HG02759 (cell line): ENCODE measurements at regions not wholly inside any gene's neighbourhood (a gene's known extent, or its start where the extent isn't known, plus 50 kb on each side); places are given as distances from the start of the nearest gene placed in this dataset.

Source experiments
- ATAC-seq: cut with Tn5 transposase; IDR thresholded peaks from one replicate; pipeline ENCODE4 v1.9.1; 2021; ENCODE audit warnings: mild to moderate bottlenecking, moderate library complexity; ENCODE audit not compliant: unreplicated experiment

GRCh38 chr12:60832290-60832689, 1236.5 kb downstream of the SLC16A7 start:
- ATAC-seq = no peak

- no peak for ATAC-seq
Measured at GRCh38 chr12:60834372-60834771, 1238.5 kb downstream of the SLC16A7 start.

GRCh38 chr12:60834806-60835205, 1239.0 kb downstream of the SLC16A7 start:
- ATAC-seq = no peak

GRCh38 chr12:60836651-60837050, 1240.8 kb downstream of the SLC16A7 start:
- ATAC-seq = no peak

GRCh38 chr12:60842181-60842580, 1246.4 kb downstream of the SLC16A7 start:
- ATAC-seq = no peak

- ATAC-seq = no peak
Measured at GRCh38 chr12:60844101-60844500, 1248.3 kb downstream of the SLC16A7 start.

- no peak for ATAC-seq
Measured at GRCh38 chr12:60844875-60845274, 1249.0 kb downstream of the SLC16A7 start.

GRCh38 chr12:60845696-60846095, 1249.9 kb downstream of the SLC16A7 start:
- ATAC-seq = no peak

GRCh38 chr12:60847281-60847680, 1251.5 kb downstream of the SLC16A7 start:
- ATAC-seq = no peak

- ATAC-seq = no peak
Measured at GRCh38 chr12:60849723-60850122, 1253.9 kb downstream of the SLC16A7 start.

GRCh38 chr12:60853407-60853806, 1257.6 kb downstream of the SLC16A7 start:
- ATAC-seq = no peak

GRCh38 chr12:60863421-60863820, 1267.6 kb downstream of the SLC16A7 start:
- no peak for ATAC-seq

- ATAC-seq = no peak
Measured at GRCh38 chr12:60872219-60872618, 1276.4 kb downstream of the SLC16A7 start.

GRCh38 chr12:60872850-60873713, 1277.3 kb downstream of the SLC16A7 start:
- ATAC-seq = no peak

- no peak for ATAC-seq
Measured at GRCh38 chr12:60874091-60874490, 1278.3 kb downstream of the SLC16A7 start.

- no peak for ATAC-seq
Measured at GRCh38 chr12:60920841-60921495, 1325.1 kb downstream of the SLC16A7 start.

GRCh38 chr12:60921541-60921940, 1325.7 kb downstream of the SLC16A7 start:
- no peak for ATAC-seq

GRCh38 chr12:60926256-60926655, 1330.4 kb downstream of the SLC16A7 start:
- no peak for ATAC-seq

GRCh38 chr12:60930151-60930550, 1330.1 kb upstream of the USP15 start:
- ATAC-seq = no peak

GRCh38 chr12:60935981-60936761, 1324.0 kb upstream of the USP15 start:
- no peak for ATAC-seq

- ATAC-seq = no peak
Measured at GRCh38 chr12:60947533-60947932, 1312.7 kb upstream of the USP15 start.
